Choroid plexus epithelial cell (primary cell): ENCODE measurements at regions not wholly inside any gene's neighbourhood (a gene's known extent, or its start where the extent isn't known, plus 50 kb on each side); places are given as distances from the start of the nearest gene placed in this dataset.

Experiments used
- DNase-seq: peaks from one replicate; pipeline ENCODE4 v3.0.0-alpha.2; 2010; ENCODE audit warnings: low read depth
- H3K4me3 ChIP-seq: 2 replicates; pipeline ENCODE4 v1.5.1; 2011; ENCODE audit warnings: low read depth, mild to moderate bottlenecking, control low read depth, low read length, moderate library complexity
- CTCF ChIP-seq: conservative IDR thresholded peaks from 2 replicates; pipeline ENCODE4 v1.5.1; 2011; ENCODE audit warnings: low read depth, mild to moderate bottlenecking, control low read depth, inconsistent platforms, low read length, moderate library complexity

DNA sequence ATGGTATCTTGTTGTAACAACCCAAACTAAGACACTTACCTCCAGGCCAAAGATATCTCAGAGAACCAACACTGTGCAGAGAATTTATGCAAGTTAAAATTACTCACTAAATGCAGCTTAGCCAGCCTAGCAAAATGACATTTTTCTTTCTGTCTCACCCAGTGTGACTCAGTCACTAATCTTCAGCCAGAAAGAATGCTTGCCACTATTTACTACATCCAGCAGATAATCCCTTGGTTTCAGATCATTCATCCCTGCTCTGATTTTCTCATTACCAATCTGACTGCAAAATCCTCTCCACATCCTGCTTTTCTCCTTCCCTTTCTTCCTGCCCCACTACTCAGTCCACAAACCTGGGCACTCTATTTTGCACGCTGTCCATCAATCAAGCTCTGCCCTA, 93.5 kb upstream of the NEBL start:
- DNase-seq: peak; percentile 28
- TF ChIP-seq CTCF: no peak
- H3K4me3 ChIP-seq: no peak overlapping the region

DNA sequence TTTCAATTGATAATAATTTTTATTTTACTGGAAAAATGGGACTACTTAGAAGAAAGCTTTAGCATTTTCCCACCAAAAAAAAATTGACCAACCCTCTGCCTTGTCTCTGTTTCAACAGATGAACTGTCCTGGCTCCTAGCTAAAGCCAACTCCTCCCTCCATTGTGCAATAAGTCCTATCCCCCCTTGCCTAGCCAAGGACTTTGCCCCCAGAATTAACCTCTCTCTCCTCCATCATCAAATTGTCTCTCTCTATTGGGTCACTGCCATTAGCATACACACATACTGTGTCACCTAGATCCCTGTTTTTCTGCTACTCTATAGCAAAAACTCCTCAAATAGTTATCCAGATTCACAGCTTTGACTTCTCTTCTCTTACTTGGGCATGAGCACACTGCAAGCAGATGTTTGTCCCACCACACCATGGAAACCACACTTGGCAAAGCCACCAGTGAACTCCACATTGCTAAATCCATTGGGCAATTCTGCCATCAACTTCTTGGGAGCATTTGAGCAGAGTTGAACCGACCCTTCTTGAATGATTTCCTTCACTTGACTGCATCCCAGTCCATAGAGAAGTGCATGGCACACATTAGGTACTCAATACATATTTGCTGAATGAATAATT, 91.4 kb upstream of the NEBL start:
- no peak overlapping the region for H3K4me3 ChIP-seq
- no peak for TF ChIP-seq CTCF

DNA sequence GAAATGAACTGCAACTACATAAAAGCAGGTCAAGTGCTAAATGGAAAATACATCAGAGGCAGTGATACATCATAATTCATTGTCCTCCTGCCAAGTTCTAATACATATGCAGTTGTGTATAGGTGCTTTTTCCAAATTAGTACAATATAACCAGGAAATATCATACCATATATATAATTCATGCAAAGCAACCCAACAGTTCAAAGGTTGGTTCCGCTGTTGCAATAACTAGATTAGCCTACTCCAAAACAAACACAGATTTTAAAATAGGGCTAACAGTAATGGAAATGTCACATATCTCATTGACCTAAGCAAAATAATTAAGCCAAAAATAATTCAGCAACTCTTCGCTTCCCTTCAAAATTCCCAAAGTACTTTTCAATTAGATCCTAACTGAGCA, 88.9 kb upstream of the NEBL start:
- peak; percentile 40 for DNase-seq
- no peak overlapping the region for H3K4me3 ChIP-seq
- TF ChIP-seq CTCF: no peak

More for the DNA sequence above, 91.4 kb upstream of the NEBL start:
- DNase-seq: peak; percentile 20

DNA sequence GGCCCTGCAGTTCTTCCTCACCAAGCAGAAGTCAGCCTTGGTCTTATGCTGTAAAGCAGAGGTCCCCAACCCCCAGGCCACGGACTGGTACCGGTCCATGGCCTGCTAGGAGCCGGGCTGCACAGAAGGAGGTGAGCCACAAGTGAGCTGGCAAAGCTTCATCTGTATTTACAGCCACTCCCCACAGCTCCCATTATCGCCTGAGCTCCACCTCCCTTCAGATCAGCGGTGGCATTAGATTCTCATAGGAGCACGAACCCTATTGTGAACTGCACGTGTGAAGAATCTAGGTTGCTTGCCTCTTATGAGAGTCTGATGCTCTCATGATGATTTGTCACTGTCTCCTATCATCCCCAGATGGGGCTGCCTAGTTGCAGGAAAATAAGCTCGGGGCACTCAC, 87.6 kb upstream of the NEBL start:
- H3K4me3 ChIP-seq: no peak overlapping the region
- DNase-seq: no peak
- no peak for TF ChIP-seq CTCF

DNA sequence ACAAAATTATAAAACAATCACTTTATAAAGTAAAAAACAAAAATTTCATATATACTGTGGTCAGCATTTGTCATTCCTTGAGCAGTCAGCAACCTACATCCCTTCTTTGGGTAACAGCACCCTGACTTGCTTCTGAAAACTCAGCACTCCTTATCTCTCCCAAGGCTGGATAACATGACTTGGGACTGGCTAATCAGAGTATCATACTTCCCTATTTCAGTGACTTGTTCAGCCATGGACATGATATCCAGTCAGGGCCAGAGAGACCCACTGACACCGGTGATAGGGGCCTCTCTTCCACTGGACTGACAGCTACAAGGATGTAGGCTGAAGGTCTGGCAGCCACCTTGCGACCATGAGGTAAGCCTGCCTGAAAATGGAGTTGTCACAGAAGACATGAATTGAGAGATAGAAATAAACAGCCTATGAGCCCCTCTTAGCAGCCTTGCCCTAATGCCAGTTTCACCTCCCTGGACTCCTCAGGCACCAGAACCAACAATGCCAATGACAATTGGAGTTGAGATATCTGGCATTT, 84.4 kb upstream of the NEBL start:
- TF ChIP-seq CTCF: no peak
- no peak overlapping the region for H3K4me3 ChIP-seq
- no peak for DNase-seq

GRCh38 chr10:20978617-20979016, 81.5 kb upstream of the NEBL start:
- DNase-seq: no peak
- TF ChIP-seq CTCF: no peak
- H3K4me3 ChIP-seq: no peak overlapping the region

- DNase-seq: no peak
- H3K4me3 ChIP-seq: no peak overlapping the region
- TF ChIP-seq CTCF: no peak
Observed at GRCh38 chr10:20977300-20977699, 80.2 kb upstream of the NEBL start.
